OCI-LY1 (cell line): ENCODE measurements at regions not wholly inside any gene's neighbourhood (a gene's known extent, or its start where the extent isn't known, plus 50 kb on each side); places are given as distances from the start of the nearest gene placed in this dataset.

ENCODE experiments used
- H2AFZ ChIP-seq: fragments of 200-600 bp; sonication (generic), shearing (Covaris generic); 2 replicates; pipeline ENCODE4 v1.6.0; 2014; ENCODE audit warnings: antibody characterized with exemption, mild to moderate bottlenecking, low read length
- H3F3A ChIP-seq: fragments of 200-600 bp; sonication (generic), shearing (Covaris generic); 2 replicates; pipeline ENCODE4 v1.6.0; 2014; ENCODE audit warnings: mild to moderate bottlenecking, antibody characterized with exemption, low read length, moderate library complexity; ENCODE audit not compliant: insufficient read depth
- H3K27ac ChIP-seq: fragments of 200-600 bp; sonication (generic); 2 replicates; pipeline ENCODE4 v1.5.1; 2014; ENCODE audit warnings: low read length, mixed run types, mild to moderate bottlenecking, low read depth; ENCODE audit not compliant: poor library complexity, severe bottlenecking
- H3K27me3 ChIP-seq: fragments of 200-600 bp; sonication (generic); 2 replicates; pipeline ENCODE4 v1.6.0; 2014; ENCODE audit warnings: antibody characterized with exemption, mild to moderate bottlenecking, low read length, moderate library complexity; ENCODE audit not compliant: insufficient read depth
- H3K36me3 ChIP-seq: fragments of 200-600 bp; sonication (generic); 2 replicates; pipeline ENCODE4 v1.6.1; 2014; ENCODE audit warnings: mild to moderate bottlenecking, antibody characterized with exemption, low read length, moderate library complexity, mixed read lengths; ENCODE audit not compliant: insufficient read depth
- H3K4me1 ChIP-seq: fragments of 200-600 bp; sonication (generic); 2 replicates; pipeline ENCODE4 v1.5.1; 2014; ENCODE audit warnings: mild to moderate bottlenecking, low read length, moderate library complexity; ENCODE audit not compliant: insufficient read depth, severe bottlenecking
- H3K4me2 ChIP-seq: fragments of 200-600 bp; sonication (generic), shearing (Covaris generic); 2 replicates; pipeline ENCODE4 v1.6.1; 2014; ENCODE audit warnings: low read length
- H3K4me3 ChIP-seq: fragments of 200-600 bp; sonication (generic); 2 replicates; pipeline ENCODE4 v1.5.1; 2014; ENCODE audit warnings: low read length, low read depth, mild to moderate bottlenecking, mixed read lengths; ENCODE audit not compliant: poor library complexity, severe bottlenecking
- H3K79me2 ChIP-seq: fragments of 200-600 bp; shearing (Covaris generic); 2 replicates; pipeline ENCODE4 v1.6.1; 2016; ENCODE audit warnings: mixed run types, low read length, mixed read lengths; ENCODE audit not compliant: insufficient read depth
- H3K9ac ChIP-seq: fragments of 200-600 bp; sonication (generic), shearing (Covaris generic); 2 replicates; pipeline ENCODE4 v1.6.1; 2014; ENCODE audit warnings: mild to moderate bottlenecking, low read length, mixed read lengths
- H3K9me2 ChIP-seq: fragments of 200-600 bp; sonication (generic), shearing (Covaris generic); 2 replicates; pipeline ENCODE4 v1.6.1; 2014; ENCODE audit warnings: low read depth, mild to moderate bottlenecking, low read length, mixed read lengths
- H3K9me3 ChIP-seq: fragments of 200-600 bp; shearing (Covaris generic); 2 replicates; pipeline ENCODE4 v1.6.1; 2014; ENCODE audit warnings: low read length, mixed read lengths
- H4K20me1 ChIP-seq: fragments of 200-600 bp; sonication (generic), shearing (Covaris generic); 2 replicates; pipeline ENCODE4 v1.6.0; 2016; ENCODE audit warnings: mild to moderate bottlenecking, low read length; ENCODE audit not compliant: insufficient read depth
- EZH2 ChIP-seq: fragments of 200-600 bp; sonication (generic), shearing (Covaris generic); IDR thresholded peaks from 2 replicates; pipeline ENCODE4 v1.8.0; 2017; ENCODE audit warnings: borderline replicate concordance, mixed run types, mild to moderate bottlenecking, antibody characterized with exemption, low read length, moderate library complexity, mixed read lengths
- TF ChIP-seq, protein P1 (sequence below): fragments of 200-600 bp; sonication (generic), shearing (Covaris generic); IDR thresholded peaks from 2 replicates; pipeline ENCODE4 v1.5.1; 2017; ENCODE audit warnings: mild to moderate bottlenecking, antibody characterized with exemption, low read length, moderate library complexity, mixed read lengths

DNA sequence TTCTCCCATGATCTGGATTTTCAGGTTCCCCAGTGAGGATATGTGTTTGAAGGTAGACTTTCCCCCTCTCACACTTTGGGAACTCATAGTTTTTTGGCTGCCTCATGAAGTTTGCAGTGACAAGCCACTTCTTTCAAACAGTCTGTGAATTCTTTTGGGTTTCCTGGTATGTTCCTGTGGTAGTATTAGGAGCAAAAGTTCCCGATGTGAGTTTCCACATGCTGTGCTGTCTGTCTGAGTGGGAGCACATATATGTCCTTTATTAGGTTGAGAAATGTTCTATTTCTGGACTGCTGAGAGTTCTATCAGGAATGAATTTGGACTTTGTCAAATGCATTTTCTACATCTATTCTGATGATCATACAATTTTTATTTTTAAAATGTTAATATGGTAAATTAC is 273.2 kb upstream of the TARS1 start:
- Histone ChIP-seq H3K4me3 (no peak overlapping the region), H3F3A (no peaks in the 10 kb centered on the region), H3K79me2 (no peaks in the 10 kb centered on the region), H3K9ac (no peak overlapping the region), H3K4me1 (no peaks in the 10 kb centered on the region), H3K9me2 (no peaks in the 10 kb centered on the region), H2AFZ (no peak overlapping the region), H3K36me3 (no peaks in the 10 kb centered on the region), H3K4me2 (no peak overlapping the region), H3K27ac (no peak overlapping the region), H3K9me3 (peaks cover 12% of the 10 kb centered on the region; the same call in 1 of the 2 replicates), H3K27me3 (no peaks in the 10 kb centered on the region), H4K20me1 (no peaks in the 10 kb centered on the region)
- no peak for TF ChIP-seq EZH2
- TF ChIP-seq, protein P1, sequence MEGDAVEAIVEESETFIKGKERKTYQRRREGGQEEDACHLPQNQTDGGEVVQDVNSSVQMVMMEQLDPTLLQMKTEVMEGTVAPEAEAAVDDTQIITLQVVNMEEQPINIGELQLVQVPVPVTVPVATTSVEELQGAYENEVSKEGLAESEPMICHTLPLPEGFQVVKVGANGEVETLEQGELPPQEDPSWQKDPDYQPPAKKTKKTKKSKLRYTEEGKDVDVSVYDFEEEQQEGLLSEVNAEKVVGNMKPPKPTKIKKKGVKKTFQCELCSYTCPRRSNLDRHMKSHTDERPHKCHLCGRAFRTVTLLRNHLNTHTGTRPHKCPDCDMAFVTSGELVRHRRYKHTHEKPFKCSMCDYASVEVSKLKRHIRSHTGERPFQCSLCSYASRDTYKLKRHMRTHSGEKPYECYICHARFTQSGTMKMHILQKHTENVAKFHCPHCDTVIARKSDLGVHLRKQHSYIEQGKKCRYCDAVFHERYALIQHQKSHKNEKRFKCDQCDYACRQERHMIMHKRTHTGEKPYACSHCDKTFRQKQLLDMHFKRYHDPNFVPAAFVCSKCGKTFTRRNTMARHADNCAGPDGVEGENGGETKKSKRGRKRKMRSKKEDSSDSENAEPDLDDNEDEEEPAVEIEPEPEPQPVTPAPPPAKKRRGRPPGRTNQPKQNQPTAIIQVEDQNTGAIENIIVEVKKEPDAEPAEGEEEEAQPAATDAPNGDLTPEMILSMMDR: no peak

DNA sequence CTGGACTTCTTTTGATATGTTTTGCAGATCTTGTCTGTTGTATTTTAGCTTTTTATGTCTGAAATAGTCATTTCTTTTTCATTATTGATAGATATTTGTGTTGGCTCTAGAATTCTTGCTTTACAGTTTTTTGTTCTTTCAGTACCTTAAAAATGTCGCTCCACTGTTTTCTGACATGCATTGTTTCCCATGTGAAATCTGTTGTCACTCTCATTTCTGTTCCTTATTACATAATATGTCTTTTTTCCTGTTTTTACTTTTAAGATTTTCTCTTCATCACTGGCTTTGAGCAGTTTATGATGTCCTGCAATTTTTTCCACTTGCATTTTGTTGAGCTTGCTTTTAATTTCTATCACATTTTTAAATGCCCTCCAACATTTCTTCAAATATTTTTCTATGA is 270.4 kb upstream of the TARS1 start:
- Histone ChIP-seq H3K4me1 (no peaks in the 10 kb centered on the region), H3K9me3 (peaks cover 12% of the 10 kb centered on the region; the same call in 1 of the 2 replicates), H3K4me2 (no peak overlapping the region), H3K9me2 (no peaks in the 10 kb centered on the region), H3K36me3 (no peaks in the 10 kb centered on the region), H3K9ac (no peak overlapping the region), H4K20me1 (no peaks in the 10 kb centered on the region), H3F3A (no peaks in the 10 kb centered on the region), H3K4me3 (no peak overlapping the region), H3K27me3 (no peaks in the 10 kb centered on the region), H3K79me2 (no peaks in the 10 kb centered on the region), H3K27ac (no peak overlapping the region), H2AFZ (no peak overlapping the region)
- TF ChIP-seq, protein P1: no peak
- TF ChIP-seq EZH2: no peak

DNA sequence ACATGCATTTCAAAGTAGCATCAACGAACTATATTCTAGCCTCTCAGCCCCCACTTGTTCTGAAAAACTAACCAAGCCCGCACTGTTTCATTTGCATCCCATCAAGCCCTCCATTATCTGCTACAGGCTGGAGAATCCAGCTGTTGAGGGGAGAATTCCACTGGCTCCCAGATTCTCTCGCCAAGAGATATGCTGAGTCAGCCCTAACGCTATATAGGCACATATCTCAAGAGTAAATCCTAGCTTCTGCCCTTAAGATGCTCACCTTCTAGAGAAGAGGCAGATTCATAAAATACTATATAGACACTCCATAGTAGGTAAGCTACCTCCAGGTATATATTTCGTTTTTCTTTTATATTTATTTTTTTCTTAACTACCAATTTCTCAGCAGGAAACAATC is 266.4 kb upstream of the TARS1 start:
- Histone ChIP-seq H3F3A (no peaks in the 10 kb centered on the region), H3K9me2 (no peaks in the 10 kb centered on the region), H3K4me1 (no peaks in the 10 kb centered on the region), H3K4me3 (no peak overlapping the region), H3K27ac (no peak overlapping the region), H3K9ac (no peak overlapping the region), H3K9me3 (peaks cover 10% of the 10 kb centered on the region; the same call in 1 of the 2 replicates), H3K36me3 (no peaks in the 10 kb centered on the region), H3K27me3 (no peaks in the 10 kb centered on the region), H4K20me1 (no peaks in the 10 kb centered on the region), H3K79me2 (no peaks in the 10 kb centered on the region), H3K4me2 (no peak overlapping the region), H2AFZ (no peak overlapping the region)
- TF ChIP-seq, protein P1: no peak
- no peak for TF ChIP-seq EZH2
